ENCODE measurements at regions not wholly inside any gene's neighbourhood (a gene's known extent, or its start where the extent isn't known, plus 50 kb on each side); places are given as distances from the start of the nearest gene placed in this dataset.

DNA sequence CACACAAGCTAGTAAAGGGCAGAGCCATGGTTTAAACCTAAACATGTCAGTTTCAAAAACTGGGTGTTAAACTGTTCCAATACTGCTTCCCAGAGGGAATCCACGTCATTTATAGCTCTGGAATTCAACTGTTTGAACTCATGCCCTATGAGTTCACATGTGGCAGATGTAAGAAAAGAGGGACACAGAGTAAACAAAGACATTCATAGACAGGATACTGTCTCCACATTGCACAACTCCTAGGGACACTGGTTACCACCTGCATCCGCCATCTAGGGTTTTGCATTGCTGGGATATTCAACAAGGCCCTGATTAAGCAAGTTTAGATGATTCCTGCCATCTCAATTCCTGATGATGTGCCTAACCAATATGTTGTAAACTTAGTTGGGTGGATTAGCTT is 134.1 kb upstream of the COL8A1 start:
- TF ChIP-seq EZH2phosphoT487 (IDR thresholded peaks at IDR 0.05; ENCODE audit: low read length) (no peak), EZH2 (optimal IDR thresholded peaks at IDR 0.05; ENCODE audit: low read depth, low read length) (no peak)
- TF ChIP-seq, protein P1, sequence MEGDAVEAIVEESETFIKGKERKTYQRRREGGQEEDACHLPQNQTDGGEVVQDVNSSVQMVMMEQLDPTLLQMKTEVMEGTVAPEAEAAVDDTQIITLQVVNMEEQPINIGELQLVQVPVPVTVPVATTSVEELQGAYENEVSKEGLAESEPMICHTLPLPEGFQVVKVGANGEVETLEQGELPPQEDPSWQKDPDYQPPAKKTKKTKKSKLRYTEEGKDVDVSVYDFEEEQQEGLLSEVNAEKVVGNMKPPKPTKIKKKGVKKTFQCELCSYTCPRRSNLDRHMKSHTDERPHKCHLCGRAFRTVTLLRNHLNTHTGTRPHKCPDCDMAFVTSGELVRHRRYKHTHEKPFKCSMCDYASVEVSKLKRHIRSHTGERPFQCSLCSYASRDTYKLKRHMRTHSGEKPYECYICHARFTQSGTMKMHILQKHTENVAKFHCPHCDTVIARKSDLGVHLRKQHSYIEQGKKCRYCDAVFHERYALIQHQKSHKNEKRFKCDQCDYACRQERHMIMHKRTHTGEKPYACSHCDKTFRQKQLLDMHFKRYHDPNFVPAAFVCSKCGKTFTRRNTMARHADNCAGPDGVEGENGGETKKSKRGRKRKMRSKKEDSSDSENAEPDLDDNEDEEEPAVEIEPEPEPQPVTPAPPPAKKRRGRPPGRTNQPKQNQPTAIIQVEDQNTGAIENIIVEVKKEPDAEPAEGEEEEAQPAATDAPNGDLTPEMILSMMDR (IDR thresholded peaks at IDR 0.05; ENCODE audit: low read length) = no peak
- no peak overlapping the region for H2AFZ ChIP-seq (ENCODE audit: low read length)
- no peaks in the 10 kb centered on the region for H3K27me3 ChIP-seq (replicated peaks; ENCODE audit: insufficient read depth, low read length)
- H3K36me3 ChIP-seq (replicated peaks; ENCODE audit: insufficient read depth, low read length) = no peaks in the 10 kb centered on the region
- H3F3A ChIP-seq (ENCODE audit: insufficient read depth, low read length) = no peaks in the 10 kb centered on the region
- no peak for DNase-seq
- H3K9ac ChIP-seq (ENCODE audit: low read length) = no peak overlapping the region
- H3K4me1 ChIP-seq (ENCODE audit: low read length) = no peaks in the 10 kb centered on the region
- H4K20me1 ChIP-seq (ENCODE audit: insufficient read depth, low read length) = no peaks in the 10 kb centered on the region
- H3K4me3 ChIP-seq (ENCODE audit: low read length) = no peak overlapping the region
- no peaks in the 10 kb centered on the region for H3K9me3 ChIP-seq (replicated peaks; ENCODE audit: insufficient read depth, low read length)
- no peak overlapping the region for H3K27ac ChIP-seq (ENCODE audit: low read length)
- no peaks in the 10 kb centered on the region for H3K79me2 ChIP-seq (ENCODE audit: low read length)
- H3K9me2 ChIP-seq (replicated peaks; ENCODE audit: insufficient read depth, low read length) = no peaks in the 10 kb centered on the region
- no peak overlapping the region for H3K4me2 ChIP-seq (ENCODE audit: low read depth, low read length)

DNA sequence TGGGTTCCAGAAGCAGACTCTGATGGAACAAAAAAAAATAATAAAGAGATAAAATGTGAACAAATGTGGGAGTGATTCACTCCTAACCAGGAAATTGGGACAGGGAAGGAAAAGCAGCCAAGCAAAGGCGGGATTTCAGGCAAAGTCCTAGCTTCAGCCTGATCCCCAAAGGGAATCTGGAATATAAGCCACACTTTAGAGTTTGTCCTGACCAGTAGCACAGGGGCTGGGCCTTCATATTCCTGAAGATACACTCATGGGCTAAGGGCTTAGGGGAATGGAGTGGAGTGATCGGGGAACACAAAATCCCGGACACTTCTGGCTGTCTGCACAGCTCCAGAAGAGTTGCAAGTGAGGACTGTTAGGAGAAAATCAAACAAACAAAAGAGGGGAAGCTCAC is 135.0 kb upstream of the COL8A1 start:
- Histone ChIP-seq H3K9ac (ENCODE audit: low read length) (no peak overlapping the region), H3F3A (ENCODE audit: insufficient read depth, low read length) (no peaks in the 10 kb centered on the region), H3K79me2 (ENCODE audit: low read length) (no peaks in the 10 kb centered on the region), H2AFZ (ENCODE audit: low read length) (peak overlapping the region; percentile 17; the same call in 1 of the 2 replicates), H3K4me2 (ENCODE audit: low read depth, low read length) (0 out of 2 replicates have a peak overlapping the region, but pooled peaks have one; percentile 3), H4K20me1 (ENCODE audit: insufficient read depth, low read length) (no peaks in the 10 kb centered on the region), H3K36me3 (replicated peaks; ENCODE audit: insufficient read depth, low read length) (no peaks in the 10 kb centered on the region), H3K9me2 (replicated peaks; ENCODE audit: insufficient read depth, low read length) (no peaks in the 10 kb centered on the region), H3K27ac (ENCODE audit: low read length) (peak overlapping the region; percentile 10; the same call in 1 of the 2 replicates), H3K27me3 (replicated peaks; ENCODE audit: insufficient read depth, low read length) (no peaks in the 10 kb centered on the region), H3K4me1 (ENCODE audit: low read length) (no peaks in the 10 kb centered on the region), H3K9me3 (replicated peaks; ENCODE audit: insufficient read depth, low read length) (no peaks in the 10 kb centered on the region), H3K4me3 (ENCODE audit: low read length) (no peak overlapping the region)
- TF ChIP-seq, protein P1 (IDR thresholded peaks at IDR 0.05; ENCODE audit: low read length) = no peak
- TF ChIP-seq EZH2 (optimal IDR thresholded peaks at IDR 0.05; ENCODE audit: low read depth, low read length) = no peak
- no peak for TF ChIP-seq EZH2phosphoT487 (IDR thresholded peaks at IDR 0.05; ENCODE audit: low read length)
- DNase-seq = no peak

DNA sequence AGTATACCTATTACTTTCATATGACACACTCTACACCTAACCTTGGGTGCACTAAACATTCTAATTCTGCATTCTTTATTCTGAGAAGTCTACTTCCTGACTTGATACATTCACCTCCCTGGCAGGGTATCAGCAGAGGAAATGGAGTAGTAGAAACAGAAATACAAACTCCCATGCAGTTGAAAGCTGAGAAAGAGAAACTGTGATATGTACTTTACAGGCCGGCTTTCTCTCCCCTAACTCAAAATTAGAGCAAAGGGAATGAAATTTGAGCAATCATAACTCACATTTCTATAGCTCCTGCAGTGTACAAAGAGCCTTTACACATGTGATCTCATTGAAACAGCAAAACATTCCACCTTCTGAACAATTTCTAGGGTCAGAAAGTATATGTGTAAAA is 135.5 kb upstream of the COL8A1 start:
- no peak overlapping the region for H3K9ac ChIP-seq (ENCODE audit: low read length)
- 0 out of 2 replicates have a peak overlapping the region, but pooled peaks have one; percentile 3 for H3K4me2 ChIP-seq (ENCODE audit: low read depth, low read length)
- peak overlapping the region; percentile 10; the same call in 1 of the 2 replicates for H3K27ac ChIP-seq (ENCODE audit: low read length)
- H4K20me1 ChIP-seq (ENCODE audit: insufficient read depth, low read length) = no peaks in the 10 kb centered on the region
- peak overlapping the region; percentile 17; the same call in 1 of the 2 replicates for H2AFZ ChIP-seq (ENCODE audit: low read length)
- TF ChIP-seq, protein P1 (IDR thresholded peaks at IDR 0.05; ENCODE audit: low read length) = no peak
- no peak for TF ChIP-seq EZH2 (optimal IDR thresholded peaks at IDR 0.05; ENCODE audit: low read depth, low read length)
- TF ChIP-seq EZH2phosphoT487 (IDR thresholded peaks at IDR 0.05; ENCODE audit: low read length) = no peak
- DNase-seq = peak; percentile 44
- H3K79me2 ChIP-seq (ENCODE audit: low read length) = no peaks in the 10 kb centered on the region
- no peak overlapping the region for H3K4me3 ChIP-seq (ENCODE audit: low read length)
- no peaks in the 10 kb centered on the region for H3K4me1 ChIP-seq (ENCODE audit: low read length)
- no peaks in the 10 kb centered on the region for H3K36me3 ChIP-seq (replicated peaks; ENCODE audit: insufficient read depth, low read length)
- H3K9me3 ChIP-seq (replicated peaks; ENCODE audit: insufficient read depth, low read length) = no peaks in the 10 kb centered on the region
- no peaks in the 10 kb centered on the region for H3K27me3 ChIP-seq (replicated peaks; ENCODE audit: insufficient read depth, low read length)
- no peaks in the 10 kb centered on the region for H3F3A ChIP-seq (ENCODE audit: insufficient read depth, low read length)
- H3K9me2 ChIP-seq (replicated peaks; ENCODE audit: insufficient read depth, low read length) = no peaks in the 10 kb centered on the region
